ENCODE measurements at regions not wholly inside any gene's neighbourhood (a gene's known extent, or its start where the extent isn't known, plus 50 kb on each side); places are given as distances from the start of the nearest gene placed in this dataset.

- BruUV-seq (replicated peaks), result no TSS peak
- ATAC-seq, result no peak
- POLR2A ChIA-PET, result no interaction called here
- no peak for TF ChIP-seq ZNF609 (CRISPR knock-in tag; IDR thresholded peaks at IDR 0.05; ENCODE audit: borderline replicate concordance)
- H3K27ac ChIP-seq (ENCODE audit: extremely low read depth, low read depth, low read length), result no peak overlapping the region
- CTCF ChIA-PET (ENCODE audit: low intra/inter-chr PET ratio), result no interaction called here
- no peaks in the 10 kb centered on the region for H3K36me3 ChIP-seq (ENCODE audit: control insufficient read depth, insufficient read depth, low read length)
- FAIRE-seq, result no peak
- no peaks in the 10 kb centered on the region for H4K20me1 ChIP-seq (replicated peaks; ENCODE audit: control insufficient read depth, insufficient read depth, low read length)
- no peaks in the 10 kb centered on the region for H3K9me1 ChIP-seq (ENCODE audit: control insufficient read depth, insufficient read depth, low read length)
- H3K79me2 ChIP-seq (ENCODE audit: control insufficient read depth, insufficient read depth, low read length), result no peaks in the 10 kb centered on the region
- H3K4me3 ChIP-seq, result no peak overlapping the region
- DNase-seq (ENCODE audit: extremely low read depth in 1 of 4, low spot score in 3 of 4), result no peak
- no peaks in the 10 kb centered on the region for H3K9me3 ChIP-seq (replicated peaks; ENCODE audit: control insufficient read depth, insufficient read depth, low read depth, low read length)
- intact Hi-C loops (cut with micrococcal nuclease), result no loop called here
- WGBS (ENCODE audit: insufficient coverage, low coverage, missing lambda C conversion rate), result 0% methylated on average over 1 of the region's 1 CpG
- in situ Hi-C loops (cut with MboI), result no loop called here
- H3K27me3 ChIP-seq (ENCODE audit: control insufficient read depth in 2 of 2, insufficient read depth in 2 of 2, low read length in 2 of 2), result no peaks in the 10 kb centered on the region
- no peak overlapping the region for H3K9ac ChIP-seq (ENCODE audit: insufficient read depth in 1 of 2, low read depth in 2 of 2, low read length in 2 of 2)
- H2AFZ ChIP-seq (ENCODE audit: low read depth, low read length), result no peak overlapping the region
- H3K4me2 ChIP-seq (ENCODE audit: insufficient read depth, low read length), result no peak overlapping the region
- no peaks in the 10 kb centered on the region for H3K4me1 ChIP-seq (replicated peaks in 1 of 2; ENCODE audit: control insufficient read depth in 2 of 2, insufficient read depth in 2 of 2, low read length in 2 of 2)
Observed at GRCh38 chr12:66960006-66960405, 281.1 kb upstream of the GRIP1 start.

Measured in K562 (cell line).